Naive thymus-derived CD4-positive, alpha-beta T cell (primary cell): ENCODE measurements at regions not wholly inside any gene's neighbourhood (a gene's known extent, or its start where the extent isn't known, plus 50 kb on each side); places are given as distances from the start of the nearest gene placed in this dataset.

Source experiments
- ATAC-seq: fragments of 150-1000 bp; cut with Tn5 transposase; 2 replicates; pipeline ENCODE4 v1.10.0; 2021; ENCODE audit warnings: mild to moderate bottlenecking, moderate library complexity
- CTCF ChIA-PET: fragments of 350-600 bp; sonication (Branson Sonifier 250); formaldehyde crosslinking; loops from one replicate; lab custom pipeline; 2021; ENCODE audit warnings: antibody characterized with exemption; lab: Charles Lee
- POLR2A ChIA-PET: fragments of 350-600 bp; sonication (Branson Sonifier 250); formaldehyde crosslinking; loops from one replicate; lab custom pipeline; 2021; ENCODE audit warnings: antibody characterized with exemption, inconsistent platforms; lab: Charles Lee
- DNase-seq, 9 donors: peaks; one replicate each; pipeline versions ENCODE4 v3.0.0 to v3.0.0-alpha.2; 2020 to 2022; ENCODE audit warnings: mixed read lengths in 1 of 9
- H3K27ac ChIP-seq: one replicate; pipeline ENCODE4 v1.7.0; 2013; ENCODE audit warnings: mild to moderate bottlenecking, low read depth, low read length, moderate library complexity
- H3K27me3 ChIP-seq, 2 donors: one replicate each; pipeline ENCODE4 v1.7.0; 2013; ENCODE audit warnings: low read length in 2 of 2, mild to moderate bottlenecking in 2 of 2, moderate library complexity in 2 of 2; ENCODE audit not compliant: control insufficient read depth in 2 of 2, insufficient read depth in 2 of 2
- H3K36me3 ChIP-seq, 3 experiments: 1 replicate in 2 of 3; 2 replicates in 1 of 3; pipeline ENCODE4 v1.7.0; 2013; ENCODE audit warnings: low read length in 3 of 3, mild to moderate bottlenecking in 3 of 3, moderate library complexity in 1 of 3; ENCODE audit not compliant: insufficient read depth in 3 of 3, control insufficient read depth in 2 of 3
- H3K4me1 ChIP-seq, 2 donors: one replicate each; pipeline ENCODE4 v1.7.0; 2013; ENCODE audit warnings: low read length in 2 of 2, mild to moderate bottlenecking in 2 of 2, moderate library complexity in 1 of 2; ENCODE audit not compliant: control insufficient read depth in 2 of 2, insufficient read depth in 2 of 2
- H3K4me3 ChIP-seq: 2 replicates; pipeline ENCODE4 v1.7.0; 2013; ENCODE audit warnings: mild to moderate bottlenecking, low read length
- H3K9me3 ChIP-seq, 3 experiments: 1 replicate in 2 of 3; 2 replicates in 1 of 3; pipeline ENCODE4 v1.7.0; 2013; ENCODE audit warnings: low read length in 3 of 3; ENCODE audit not compliant: control insufficient read depth in 2 of 3
- H3K27ac Mint-ChIP-seq, 9 donors: one replicate each; pipeline ENCODE4 v1.8.0; 2020 to 2022; ENCODE audit warnings: mixed read lengths in 9 of 9, mild to moderate bottlenecking in 8 of 9, moderate library complexity in 5 of 9, inconsistent platforms in 2 of 9
- H3K27me3 Mint-ChIP-seq, 5 donors: one replicate each; pipeline ENCODE4 v1.8.0; 2021 to 2022; ENCODE audit warnings: mixed read lengths in 5 of 5, mild to moderate bottlenecking in 1 of 5
- H3K36me3 Mint-ChIP-seq, 5 donors: one replicate each; pipeline ENCODE4 v1.8.0; 2020 to 2022; ENCODE audit warnings: mixed read lengths in 5 of 5, mild to moderate bottlenecking in 3 of 5, inconsistent platforms in 1 of 5
- H3K4me1 Mint-ChIP-seq, 7 donors: one replicate each; pipeline ENCODE4 v1.8.0; 2020 to 2022; ENCODE audit warnings: mixed read lengths in 7 of 7, mild to moderate bottlenecking in 3 of 7, inconsistent platforms in 1 of 7
- H3K4me3 Mint-ChIP-seq, 10 donors: one replicate each; pipeline ENCODE4 v1.8.0; 2020 to 2022; ENCODE audit warnings: mild to moderate bottlenecking in 10 of 10, mixed read lengths in 10 of 10, moderate library complexity in 6 of 10, inconsistent platforms in 2 of 10
- H3K9me3 Mint-ChIP-seq, 11 donors: one replicate each; pipeline ENCODE4 v1.8.0; 2020 to 2022; ENCODE audit warnings: mixed read lengths in 11 of 11, mild to moderate bottlenecking in 4 of 11, inconsistent platforms in 1 of 11, moderate library complexity in 1 of 11
- intact Hi-C, 2 donors: fragments of 100-400 bp; cut with micrococcal nuclease; formaldehyde crosslinking; loops; one replicate each; pipeline ENCODE4 v1.15.1; 2023

DNA sequence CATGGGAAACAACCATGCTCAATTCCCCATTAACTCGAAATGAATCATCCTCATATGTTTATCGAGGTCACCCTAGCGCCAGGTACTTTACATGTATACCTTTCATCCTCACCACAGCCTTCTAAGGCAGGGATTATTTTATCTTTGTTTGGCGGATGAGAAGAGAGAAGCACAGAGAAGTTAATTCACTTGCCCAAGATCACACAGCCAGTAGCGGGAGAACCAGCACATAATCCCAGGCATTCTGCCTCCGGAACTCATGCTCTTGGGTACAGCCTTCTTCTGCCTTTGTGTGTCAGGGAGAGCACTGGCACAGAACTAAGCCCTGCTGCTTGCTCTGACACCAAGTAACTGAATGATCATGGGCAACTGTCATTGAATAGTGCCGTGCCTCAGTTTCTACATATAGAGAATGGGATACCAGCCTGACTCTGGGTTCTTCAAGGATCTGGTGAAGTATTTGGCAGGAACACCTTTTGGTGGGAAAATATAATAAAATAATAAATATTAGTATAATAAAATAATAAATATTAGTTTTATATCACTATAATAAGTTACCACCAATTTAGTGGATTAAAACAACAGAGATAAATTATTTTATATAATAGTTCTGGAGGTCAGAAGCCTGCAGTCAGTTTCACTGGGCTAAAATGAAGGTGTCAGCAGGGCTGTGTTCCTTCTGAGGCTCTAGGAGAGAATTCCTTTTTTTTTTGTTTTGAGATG, 220.9 kb downstream of the AACS start:
- ATAC-seq (no peak), DNase-seq (no peak)
- no peaks in the 10 kb centered on the region for H3K36me3 ChIP-seq
- Mint-ChIP-seq H3K27me3 (peaks cover 5 to 34% (median 19%) of the 10 kb centered on the region in 5 donors), H3K9me3 (peaks cover 0 to 3% (median 0%) of the 10 kb centered on the region in 11 donors), H3K4me3 (no peak overlapping the region), H3K27ac (no peak overlapping the region), H3K36me3 (no peaks in the 10 kb centered on the region), H3K4me1 (peaks cover 0 to 5% (median 0%) of the 10 kb centered on the region in 7 donors)
- ChIA-PET POLR2A (no interaction called here), CTCF (no interaction called here)
- H3K4me3 ChIP-seq: no peak overlapping the region
- H3K27ac ChIP-seq: no peak overlapping the region
- H3K9me3 ChIP-seq: no peaks in the 10 kb centered on the region
- intact Hi-C loops: no loop called here
- H3K4me1 ChIP-seq: no peaks in the 10 kb centered on the region
- no peaks in the 10 kb centered on the region for H3K27me3 ChIP-seq

DNA sequence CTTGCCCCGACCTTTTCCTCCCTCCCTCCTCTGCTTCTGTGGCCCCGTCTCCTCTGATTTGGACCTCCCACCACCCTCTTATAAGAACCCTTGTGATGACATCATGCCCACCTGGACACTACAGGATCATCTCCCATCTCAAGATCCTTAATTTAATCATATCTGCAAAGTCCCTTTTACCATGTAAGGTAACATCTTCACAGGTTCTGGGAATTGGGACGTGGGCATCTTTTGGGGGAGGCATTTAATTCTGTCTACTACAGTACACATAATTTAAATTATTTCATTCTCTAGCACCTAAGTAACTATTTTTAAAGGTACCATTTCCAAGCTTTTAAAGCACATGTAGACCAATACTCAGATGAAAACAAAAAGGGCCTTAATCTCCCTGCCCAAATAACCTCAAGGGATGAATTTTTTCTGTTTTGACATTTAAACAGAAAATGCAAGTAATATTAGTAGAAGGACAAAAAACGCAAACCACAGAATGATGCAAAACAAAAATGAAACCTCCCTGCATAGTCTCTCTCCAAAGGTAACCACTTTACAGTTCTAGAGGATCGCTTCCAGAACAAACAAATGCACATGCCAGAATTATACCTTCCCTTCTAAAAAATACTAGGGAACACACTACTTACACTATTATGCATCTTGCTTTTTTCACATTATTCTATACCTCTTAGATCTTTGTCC, 222.1 kb downstream of the AACS start:
- Histone ChIP-seq H3K27me3 (no peaks in the 10 kb centered on the region), H3K4me3 (no peak overlapping the region), H3K9me3 (no peaks in the 10 kb centered on the region), H3K4me1 (no peaks in the 10 kb centered on the region), H3K36me3 (no peaks in the 10 kb centered on the region), H3K27ac (no peak overlapping the region)
- intact Hi-C loops: no loop called here
- ChIA-PET POLR2A (no interaction called here), CTCF (no interaction called here)
- H3K9me3 Mint-ChIP-seq: peaks cover 0 to 3% (median 0%) of the 10 kb centered on the region in 11 donors
- DNase-seq (no peak), ATAC-seq (no peak)
- H3K4me3 Mint-ChIP-seq: peak overlapping the region in 1 of 10 donors; percentile 1
- H3K27ac Mint-ChIP-seq: no peak overlapping the region
- peaks cover 5 to 26% (median 14%) of the 10 kb centered on the region in 5 donors for H3K27me3 Mint-ChIP-seq
- H3K36me3 Mint-ChIP-seq: no peaks in the 10 kb centered on the region
- H3K4me1 Mint-ChIP-seq: peaks cover 0 to 5% (median 0%) of the 10 kb centered on the region in 7 donors

DNA sequence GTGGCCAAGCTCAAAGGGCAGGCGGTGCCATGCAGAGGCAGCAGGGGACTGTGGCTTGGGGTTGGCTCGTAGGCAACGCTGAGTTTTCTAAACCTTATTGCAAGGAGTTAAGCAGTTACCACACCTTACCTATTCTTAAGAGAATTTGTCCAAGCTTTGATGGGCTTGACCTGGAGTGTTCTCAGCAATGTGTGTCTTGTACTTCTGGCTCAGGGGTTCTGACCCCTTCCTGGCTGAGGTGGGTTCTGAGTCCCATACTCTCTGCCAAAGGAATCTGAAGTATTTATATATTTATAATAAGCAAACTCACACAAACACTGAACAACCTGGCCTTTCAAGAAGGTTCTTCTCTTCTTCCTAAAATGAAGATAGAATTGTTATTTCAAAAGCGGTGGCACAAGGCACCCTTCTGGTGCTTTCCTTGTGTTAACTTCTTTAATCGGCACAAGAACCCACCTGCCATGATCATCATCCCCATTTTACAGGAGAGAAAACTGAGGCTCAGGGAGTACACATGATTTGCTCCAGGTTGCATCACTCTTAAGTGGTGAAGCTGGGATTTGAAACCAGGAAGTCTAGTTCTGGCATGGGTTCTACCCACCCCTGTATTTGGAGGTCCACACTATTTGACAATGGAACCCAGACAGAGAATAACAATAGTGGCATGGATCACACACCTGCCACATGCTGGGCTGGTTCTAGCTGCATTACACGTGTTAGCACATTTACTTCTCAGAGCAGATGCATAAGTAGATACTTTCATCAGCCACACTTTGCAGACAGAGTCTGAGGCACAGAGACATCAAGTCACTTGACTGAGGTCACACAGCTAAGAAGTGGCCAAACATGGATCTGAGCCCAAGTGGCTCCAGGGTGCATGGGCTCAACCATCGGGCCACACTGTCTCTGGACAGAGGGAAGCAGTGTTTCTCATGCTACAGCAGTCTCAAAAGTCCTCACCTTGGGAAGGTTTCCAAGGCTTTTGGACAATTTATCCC, 224.0 kb downstream of the AACS start:
- no peaks in the 10 kb centered on the region for H3K36me3 Mint-ChIP-seq
- peaks cover 0 to 5% (median 0%) of the 10 kb centered on the region in 7 donors for H3K4me1 Mint-ChIP-seq
- ATAC-seq (no peak), DNase-seq (no peak)
- H3K27ac ChIP-seq: no peak overlapping the region
- no peak overlapping the region for H3K4me3 ChIP-seq
- H3K4me3 Mint-ChIP-seq: no peak overlapping the region
- peaks cover 0 to 7% (median 0%) of the 10 kb centered on the region in 11 donors for H3K9me3 Mint-ChIP-seq
- H3K27ac Mint-ChIP-seq: no peak overlapping the region
- H3K27me3 ChIP-seq: no peaks in the 10 kb centered on the region
- H3K36me3 ChIP-seq: no peaks in the 10 kb centered on the region
- intact Hi-C loops: no loop called here
- ChIA-PET CTCF (no interaction called here), POLR2A (no interaction called here)
- H3K9me3 ChIP-seq: no peaks in the 10 kb centered on the region
- no peaks in the 10 kb centered on the region for H3K4me1 ChIP-seq
- peaks cover 5 to 21% (median 19%) of the 10 kb centered on the region in 5 donors for H3K27me3 Mint-ChIP-seq

DNA sequence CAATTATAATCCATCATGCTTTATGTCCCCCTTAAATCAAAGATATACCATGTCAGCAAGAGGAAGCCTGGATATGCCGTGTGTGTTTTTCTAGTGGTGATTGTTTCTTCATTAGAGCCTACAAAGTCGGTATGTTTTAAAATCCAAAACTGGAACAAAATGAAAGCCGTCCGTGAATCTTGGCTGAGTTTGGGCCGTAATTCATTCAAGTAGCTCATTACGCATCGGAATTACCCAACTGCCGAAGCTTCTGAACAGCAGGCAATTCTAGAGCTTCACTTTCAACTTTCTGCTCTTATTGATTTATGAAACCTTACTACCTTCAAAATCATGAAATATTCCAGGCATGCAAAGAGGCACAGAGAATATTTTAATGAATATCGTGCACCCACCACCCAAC, 224.7 kb downstream of the AACS start:
- intact Hi-C loops: no loop called here
- Mint-ChIP-seq H3K4me3 (no peak overlapping the region), H3K27ac (no peak overlapping the region), H3K4me1 (peaks cover 0 to 5% (median 0%) of the 10 kb centered on the region in 7 donors), H3K36me3 (no peaks in the 10 kb centered on the region), H3K9me3 (peaks cover 0 to 13% (median 0%) of the 10 kb centered on the region in 11 donors), H3K27me3 (peaks cover 5 to 20% (median 15%) of the 10 kb centered on the region in 5 donors)
- DNase-seq (no peak), ATAC-seq (no peak)
- ChIA-PET CTCF (no interaction called here), POLR2A (no interaction called here)
- Histone ChIP-seq H3K4me3 (no peak overlapping the region), H3K4me1 (no peaks in the 10 kb centered on the region), H3K9me3 (no peaks in the 10 kb centered on the region), H3K27ac (no peak overlapping the region), H3K27me3 (no peaks in the 10 kb centered on the region), H3K36me3 (no peaks in the 10 kb centered on the region)

DNA sequence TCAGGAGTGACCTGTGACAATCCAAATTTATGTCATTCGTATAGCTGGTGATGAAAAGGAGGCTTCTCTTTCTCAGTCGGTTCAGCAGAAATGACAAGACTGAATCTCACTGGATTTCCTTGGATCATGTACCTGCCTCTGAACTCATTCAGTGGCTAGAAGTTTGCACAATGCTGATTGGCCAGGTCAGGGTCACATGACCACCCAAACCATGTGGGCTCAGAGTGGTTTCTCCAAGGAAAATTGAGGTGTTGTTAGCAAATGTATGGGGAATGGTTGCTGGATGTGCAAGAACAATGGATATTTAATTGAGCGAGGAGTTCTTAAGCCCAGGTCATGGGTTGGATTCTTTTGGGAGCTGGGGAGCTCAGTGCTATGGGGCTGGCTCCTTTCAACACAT, 227.5 kb downstream of the AACS start:
- no peaks in the 10 kb centered on the region for H3K4me1 ChIP-seq
- CTCF ChIA-PET: no interaction called here
- intact Hi-C loops: no loop called here

DNA sequence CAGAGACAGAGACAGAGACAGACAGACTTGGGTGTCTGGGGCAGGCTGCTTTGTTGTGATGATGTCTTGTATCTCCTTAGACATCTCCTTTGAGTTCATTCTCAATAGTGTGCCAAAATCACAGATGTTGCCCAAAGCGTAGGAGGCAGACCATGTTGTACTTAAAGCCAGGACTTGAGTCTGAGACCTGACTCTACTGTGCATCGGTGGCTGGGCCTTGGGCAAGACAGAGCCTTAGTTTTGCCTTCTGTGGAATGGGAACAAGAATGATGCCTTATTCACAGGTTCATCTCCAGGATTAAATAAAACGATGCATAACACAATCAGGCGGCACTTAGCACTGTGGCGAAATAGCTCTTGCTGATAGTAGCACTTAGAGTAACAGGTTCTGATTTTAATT, 230.3 kb downstream of the AACS start:
- POLR2A ChIA-PET: no interaction called here

More for the DNA sequence above, 227.5 kb downstream of the AACS start:
- no peak for DNase-seq
- POLR2A ChIA-PET: interaction anchor here (0.6 kb wide), 1 partner anchor 537 kb away, joined by 4 read pairs; no protein-coding TSS in a partner anchor
- no peaks in the 10 kb centered on the region for H3K27me3 ChIP-seq
- no peak overlapping the region for H3K27ac Mint-ChIP-seq
- peaks cover 5 to 27% (median 18%) of the 10 kb centered on the region in 5 donors for H3K27me3 Mint-ChIP-seq
- H3K9me3 ChIP-seq: no peaks in the 10 kb centered on the region
- H3K4me3 ChIP-seq: no peak overlapping the region
- ATAC-seq: no peak
- H3K36me3 ChIP-seq: no peaks in the 10 kb centered on the region
- no peaks in the 10 kb centered on the region for H3K36me3 Mint-ChIP-seq
- H3K27ac ChIP-seq: no peak overlapping the region
- H3K4me3 Mint-ChIP-seq: no peak overlapping the region
- H3K9me3 Mint-ChIP-seq: peaks cover 0 to 16% (median 0%) of the 10 kb centered on the region in 11 donors
- H3K4me1 Mint-ChIP-seq: peaks cover 0 to 4% (median 0%) of the 10 kb centered on the region in 7 donors

More for the DNA sequence above, 230.3 kb downstream of the AACS start:
- CTCF ChIA-PET: no interaction called here
- no peaks in the 10 kb centered on the region for H3K27me3 ChIP-seq
- no peak for DNase-seq
- intact Hi-C loops: no loop called here
- no peak overlapping the region for H3K4me3 ChIP-seq
- H3K27ac ChIP-seq: no peak overlapping the region
- Mint-ChIP-seq H3K4me1 (peaks cover 0 to 4% (median 0%) of the 10 kb centered on the region in 7 donors), H3K4me3 (no peak overlapping the region), H3K9me3 (peaks cover 0 to 16% (median 0%) of the 10 kb centered on the region in 11 donors), H3K27ac (no peak overlapping the region), H3K27me3 (peaks cover 5 to 37% (median 24%) of the 10 kb centered on the region in 5 donors), H3K36me3 (no peaks in the 10 kb centered on the region)
- ATAC-seq: no peak
- H3K36me3 ChIP-seq: no peaks in the 10 kb centered on the region
- no peaks in the 10 kb centered on the region for H3K4me1 ChIP-seq
- H3K9me3 ChIP-seq: no peaks in the 10 kb centered on the region
